Stimulated activated naive CD4-positive, alpha-beta T cell (primary cell): ENCODE measurements at regions not wholly inside any gene's neighbourhood (a gene's known extent, or its start where the extent isn't known, plus 50 kb on each side); places are given as distances from the start of the nearest gene placed in this dataset.
"Not testable (repeated sequence)": the region's sequence is repeated elsewhere in the genome, so short reads cannot be mapped to it uniquely, and the experiment has no call there.

Experiments
- DNase-seq, 6 experiments: peaks; one replicate each; lab custom pipeline; 2025; lab: John Stamatoyannopoulos, UW

GRCh38 chr14:27799066-27800028 is 967.2 kb upstream of the FOXG1 start:
- DNase-seq, result not testable (repeated sequence)

GRCh38 chr14:27817746-27818430 is 948.7 kb upstream of the FOXG1 start:
- DNase-seq, result not testable (repeated sequence)

GRCh38 chr14:27826149-27826548 is 940.4 kb upstream of the FOXG1 start:
- DNase-seq, result not testable (repeated sequence)

- DNase-seq, result not testable (repeated sequence)
Measured at GRCh38 chr14:27831978-27832377, 934.6 kb upstream of the FOXG1 start.

- DNase-seq, result not testable (repeated sequence)
Measured at GRCh38 chr14:27833001-27833400, 933.6 kb upstream of the FOXG1 start.

- DNase-seq, result no peak
Measured at GRCh38 chr14:27836386-27836785, 930.2 kb upstream of the FOXG1 start.

GRCh38 chr14:27845241-27845850 is 921.2 kb upstream of the FOXG1 start:
- DNase-seq, result no peak

GRCh38 chr14:27845902-27846301 is 920.7 kb upstream of the FOXG1 start:
- DNase-seq, result no peak

- not testable (repeated sequence) for DNase-seq
Measured at GRCh38 chr14:27847480-27847879, 919.1 kb upstream of the FOXG1 start.

- not testable (repeated sequence) for DNase-seq
Measured at GRCh38 chr14:27849193-27849592, 917.4 kb upstream of the FOXG1 start.

- no peak for DNase-seq
Measured at GRCh38 chr14:27862684-27863083, 903.9 kb upstream of the FOXG1 start.

GRCh38 chr14:27863166-27863565 is 903.4 kb upstream of the FOXG1 start:
- no peak for DNase-seq

GRCh38 chr14:27881063-27881462 is 885.5 kb upstream of the FOXG1 start:
- DNase-seq, result no peak

- DNase-seq, result no peak
Measured at GRCh38 chr14:27881646-27882045, 884.9 kb upstream of the FOXG1 start.

GRCh38 chr14:27886256-27886655 is 880.3 kb upstream of the FOXG1 start:
- no peak for DNase-seq

- DNase-seq, result no peak
Measured at GRCh38 chr14:27890259-27890658, 876.3 kb upstream of the FOXG1 start.

GRCh38 chr14:27908484-27908883 is 858.1 kb upstream of the FOXG1 start:
- not testable (repeated sequence) for DNase-seq

GRCh38 chr14:27916326-27916725 is 850.3 kb upstream of the FOXG1 start:
- DNase-seq, result no peak

GRCh38 chr14:27917896-27918295 is 848.7 kb upstream of the FOXG1 start:
- DNase-seq, result no peak

GRCh38 chr14:27927519-27927918 is 839.1 kb upstream of the FOXG1 start:
- DNase-seq, result no peak

- DNase-seq, result no peak
Measured at GRCh38 chr14:27929797-27930347, 836.7 kb upstream of the FOXG1 start.

- no peak for DNase-seq
Measured at GRCh38 chr14:27938392-27938791, 828.2 kb upstream of the FOXG1 start.
